OCI-LY1 (cell line): ENCODE measurements at regions not wholly inside any gene's neighbourhood (a gene's known extent, or its start where the extent isn't known, plus 50 kb on each side); places are given as distances from the start of the nearest gene placed in this dataset.
"Not testable (repeated sequence)": the region's sequence is repeated elsewhere in the genome, so short reads cannot be mapped to it uniquely, and the experiment has no call there.

Experiments
- CTCF ChIP-seq: fragments of 200-600 bp; sonication (generic), shearing (Covaris generic); IDR thresholded peaks from 2 replicates; pipeline ENCODE4 v1.5.1; 2017; ENCODE audit warnings: mild to moderate bottlenecking, antibody characterized with exemption, low read length, moderate library complexity, mixed read lengths
- EZH2 ChIP-seq: fragments of 200-600 bp; sonication (generic), shearing (Covaris generic); IDR thresholded peaks from 2 replicates; pipeline ENCODE4 v1.8.0; 2017; ENCODE audit warnings: borderline replicate concordance, mixed run types, mild to moderate bottlenecking, antibody characterized with exemption, low read length, moderate library complexity, mixed read lengths

DNA sequence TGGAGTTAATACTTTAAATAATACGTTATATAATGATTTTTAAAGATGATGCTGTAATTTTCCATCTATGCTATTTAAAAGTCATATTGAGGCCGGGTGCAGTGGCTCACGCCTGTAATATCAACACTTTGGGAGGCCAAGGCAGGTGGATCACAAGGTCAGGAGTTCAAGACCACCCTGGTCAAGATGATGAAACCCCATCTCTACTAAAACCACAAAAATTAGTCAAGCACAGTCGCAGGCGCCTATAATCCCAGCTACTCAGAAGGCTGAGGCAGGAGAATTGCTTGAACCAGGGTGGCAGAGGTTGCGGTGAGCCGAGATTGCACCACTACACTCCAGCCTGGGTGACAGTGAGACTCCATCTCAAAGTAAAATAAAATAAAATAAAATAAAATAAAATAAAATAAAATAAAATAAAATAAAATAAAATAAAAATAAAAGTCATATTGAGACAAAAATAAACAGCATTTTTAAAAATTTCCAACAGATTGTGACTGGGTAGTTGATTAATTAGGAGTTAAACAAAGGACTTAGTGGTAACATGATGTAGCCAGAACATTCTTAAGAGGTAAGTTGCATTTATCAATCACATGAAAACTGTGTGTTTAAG lies 73.1 kb upstream of the SEM1 start:
- TF ChIP-seq CTCF, EZH2: not testable (repeated sequence)
